ENCODE measurements at regions not wholly inside any gene's neighbourhood (a gene's known extent, or its start where the extent isn't known, plus 50 kb on each side); places are given as distances from the start of the nearest gene placed in this dataset.

DNA sequence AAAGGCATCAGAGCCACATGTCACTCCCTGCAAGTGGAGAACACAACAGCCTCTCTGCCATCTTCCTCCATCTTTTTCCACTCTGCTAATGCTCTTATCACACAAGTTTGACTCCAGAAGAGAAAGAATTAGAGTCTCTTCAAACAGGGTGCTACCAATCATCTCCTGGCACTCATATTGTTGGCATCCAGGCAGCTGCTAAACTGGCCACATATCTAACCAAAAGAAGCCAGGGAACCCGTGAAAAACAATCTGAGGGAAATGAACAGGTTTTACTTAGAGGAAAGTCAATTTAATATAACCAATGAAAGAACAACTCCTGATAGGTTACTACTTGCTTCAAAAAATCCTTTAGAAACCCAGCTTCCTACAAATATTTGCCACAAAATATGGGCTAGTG is 117.2 kb downstream of the SLC25A46 start:
- Histone ChIP-seq H3K4me2 (ENCODE audit: insufficient read depth in 1 of 2, low read depth in 2 of 2, low read length in 2 of 2) (no peak overlapping the region), H2BK20ac (ENCODE audit: low read length) (no peak overlapping the region), H2BK120ac (replicated peaks; ENCODE audit: low read depth, low read length) (no peak overlapping the region), H2BK5ac (ENCODE audit: low read depth, low read length) (no peak overlapping the region), H3K36me3 (ENCODE audit: control insufficient read depth in 2 of 4, insufficient read depth in 4 of 4, low read length in 3 of 4) (no peaks in the 10 kb centered on the region), H3K27me3 (replicated peaks in 1 of 4; ENCODE audit: control insufficient read depth in 3 of 4, extremely low read depth in 1 of 4, insufficient read depth in 3 of 4, low read length in 3 of 4) (no peaks in the 10 kb centered on the region), H3K4me1 (replicated peaks in 1 of 4; ENCODE audit: control insufficient read depth in 3 of 4, insufficient read depth in 4 of 4, low read length in 3 of 4) (no peaks in the 10 kb centered on the region), H2AK5ac (ENCODE audit: low read depth, low read length) (no peak overlapping the region), H2AFZ (ENCODE audit: low read length) (no peak overlapping the region), H3K18ac (ENCODE audit: extremely low read depth, low read length) (no peak overlapping the region), H4K20me1 (replicated peaks in 1 of 2; ENCODE audit: control insufficient read depth in 1 of 2, insufficient read depth in 2 of 2, low read length in 2 of 2) (no peaks in the 10 kb centered on the region), H3K23ac (ENCODE audit: insufficient read length) (no peak overlapping the region), H3K14ac (ENCODE audit: insufficient read length) (no peak overlapping the region), H2BK15ac (ENCODE audit: low read length) (no peak overlapping the region), H3K9ac (replicated peaks in 1 of 4; ENCODE audit: extremely low read depth in 1 of 4, low read depth in 3 of 4, low read length in 3 of 4) (no peak overlapping the region), H2BK12ac (ENCODE audit: low read depth, low read length) (no peak overlapping the region), H3K56ac (replicated peaks; ENCODE audit: insufficient read length, low read depth, low read length) (no peak overlapping the region), H3K4me3 (ENCODE audit: extremely low read depth in 1 of 4, insufficient read depth in 2 of 4, low read depth in 3 of 4, low read length in 4 of 4) (no peak overlapping the region), H3K27ac (ENCODE audit: low read depth, low read length) (no peak overlapping the region), H3K4ac (replicated peaks; ENCODE audit: insufficient read length, low read depth, low read length) (no peak overlapping the region), H4K91ac (replicated peaks; ENCODE audit: insufficient read length, low read length) (no peak overlapping the region), H3K23me2 (ENCODE audit: low read depth, low read length) (no peaks in the 10 kb centered on the region), H3K79me2 (ENCODE audit: control insufficient read depth in 1 of 2, insufficient read depth in 2 of 2, low read length in 2 of 2) (no peaks in the 10 kb centered on the region), H3K79me1 (ENCODE audit: low read depth, low read length) (no peaks in the 10 kb centered on the region), H3K9me3 (ENCODE audit: insufficient read depth in 2 of 2, low read depth in 1 of 2, low read length in 1 of 2) (no peaks in the 10 kb centered on the region), H4K8ac (ENCODE audit: extremely low read depth, insufficient read depth, low read length) (no peak overlapping the region), H4K5ac (ENCODE audit: insufficient read length, low read depth, low read length) (no peak overlapping the region)
- ChIA-PET POLR2A (ENCODE audit: partially characterized antibody) (no interaction called here), CTCF (ENCODE audit: partially characterized antibody) (interaction anchor here (1.3 to 1.6 kb wide), 2 partner anchors 8 to 10 kb away, joined by 5 to 6 read pairs; no protein-coding TSS in a partner anchor)
- WGBS, 2 experiments (ENCODE audit: extremely low coverage in 1 of 2, insufficient coverage in 1 of 2, insufficient read length in 1 of 2, insufficient replicate concordance in 2 of 2, low coverage in 1 of 2, low lambda C conversion rate in 2 of 2, missing lambda C conversion rate in 1 of 2): 80% methylated on average over 1 of the region's 1 CpG; no CpG with 5 or more reads in 1 of the 2 experiments
- no peak for FAIRE-seq
- no peak for DNase-seq (ENCODE audit: low read depth in 1 of 2, low spot score in 2 of 2)
- TF ChIP-seq SP1 (IDR thresholded peaks at IDR 0.05; ENCODE audit: low read depth, low read length): no peak
- TF ChIP-seq RXRA (IDR thresholded peaks at IDR 0.05; ENCODE audit: insufficient read depth, low read depth, low read length): no peak
- TF ChIP-seq PHF8 (conservative IDR thresholded peaks at IDR 0.05; ENCODE audit: low read depth, low read length): no peak
- TF ChIP-seq, protein P1, sequence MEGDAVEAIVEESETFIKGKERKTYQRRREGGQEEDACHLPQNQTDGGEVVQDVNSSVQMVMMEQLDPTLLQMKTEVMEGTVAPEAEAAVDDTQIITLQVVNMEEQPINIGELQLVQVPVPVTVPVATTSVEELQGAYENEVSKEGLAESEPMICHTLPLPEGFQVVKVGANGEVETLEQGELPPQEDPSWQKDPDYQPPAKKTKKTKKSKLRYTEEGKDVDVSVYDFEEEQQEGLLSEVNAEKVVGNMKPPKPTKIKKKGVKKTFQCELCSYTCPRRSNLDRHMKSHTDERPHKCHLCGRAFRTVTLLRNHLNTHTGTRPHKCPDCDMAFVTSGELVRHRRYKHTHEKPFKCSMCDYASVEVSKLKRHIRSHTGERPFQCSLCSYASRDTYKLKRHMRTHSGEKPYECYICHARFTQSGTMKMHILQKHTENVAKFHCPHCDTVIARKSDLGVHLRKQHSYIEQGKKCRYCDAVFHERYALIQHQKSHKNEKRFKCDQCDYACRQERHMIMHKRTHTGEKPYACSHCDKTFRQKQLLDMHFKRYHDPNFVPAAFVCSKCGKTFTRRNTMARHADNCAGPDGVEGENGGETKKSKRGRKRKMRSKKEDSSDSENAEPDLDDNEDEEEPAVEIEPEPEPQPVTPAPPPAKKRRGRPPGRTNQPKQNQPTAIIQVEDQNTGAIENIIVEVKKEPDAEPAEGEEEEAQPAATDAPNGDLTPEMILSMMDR (IDR thresholded peaks at IDR 0.05; ENCODE audit: control extremely low read depth in 1 of 3, insufficient read depth in 1 of 3, low read depth in 1 of 3, low read length in 3 of 3): no peak
- no peak for TF ChIP-seq POLR2AphosphoS5 (IDR thresholded peaks at IDR 0.05; ENCODE audit: low read depth, low read length)
- TF ChIP-seq, protein P2, sequence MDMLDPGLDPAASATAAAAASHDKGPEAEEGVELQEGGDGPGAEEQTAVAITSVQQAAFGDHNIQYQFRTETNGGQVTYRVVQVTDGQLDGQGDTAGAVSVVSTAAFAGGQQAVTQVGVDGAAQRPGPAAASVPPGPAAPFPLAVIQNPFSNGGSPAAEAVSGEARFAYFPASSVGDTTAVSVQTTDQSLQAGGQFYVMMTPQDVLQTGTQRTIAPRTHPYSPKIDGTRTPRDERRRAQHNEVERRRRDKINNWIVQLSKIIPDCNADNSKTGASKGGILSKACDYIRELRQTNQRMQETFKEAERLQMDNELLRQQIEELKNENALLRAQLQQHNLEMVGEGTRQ (IDR thresholded peaks at IDR 0.05; ENCODE audit: low read length): no peak
- no peak for TF ChIP-seq POLR2A (IDR thresholded peaks at IDR 0.05; ENCODE audit: control extremely low read depth in 1 of 2, low read depth in 2 of 2, low read length in 2 of 2)
- no peak for TF ChIP-seq MAFK (IDR thresholded peaks at IDR 0.05; ENCODE audit: low read depth, low read length)
- TF ChIP-seq, protein P3, sequence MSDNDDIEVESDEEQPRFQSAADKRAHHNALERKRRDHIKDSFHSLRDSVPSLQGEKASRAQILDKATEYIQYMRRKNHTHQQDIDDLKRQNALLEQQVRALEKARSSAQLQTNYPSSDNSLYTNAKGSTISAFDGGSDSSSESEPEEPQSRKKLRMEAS (IDR thresholded peaks at IDR 0.05): no peak
- TF ChIP-seq CREB1 (IDR thresholded peaks at IDR 0.05): no peak
- no peak for TF ChIP-seq ZNF274 (IDR thresholded peaks at IDR 0.05; ENCODE audit: borderline replicate concordance, extremely low read depth, low read length)
- TF ChIP-seq TCF12 (IDR thresholded peaks at IDR 0.05; ENCODE audit: low read depth, low read length): no peak
